Sigmoid colon (tissue), 4 donors: ENCODE measurements at regions not wholly inside any gene's neighbourhood (a gene's known extent, or its start where the extent isn't known, plus 50 kb on each side); places are given as distances from the start of the nearest gene placed in this dataset.

ENCODE experiments used
- EP300 ChIP-seq, 4 donors: sonication (generic); formaldehyde crosslinking; IDR thresholded peaks; one replicate each; pipeline ENCODE4 v1.6.1; 2017; ENCODE audit warnings: antibody characterized with exemption in 4 of 4
- POLR2A ChIP-seq, 2 donors: fragments of 450-650 bp; IDR thresholded peaks; one replicate each; pipeline ENCODE4 v1.6.1; 2016; ENCODE audit warnings: antibody characterized with exemption in 2 of 2, mild to moderate bottlenecking in 2 of 2, moderate library complexity in 2 of 2
- TF ChIP-seq, protein P1 (sequence below), 4 experiments: fragments of 450-650 bp in 3 of 4; fragments of 200-600 bp in 1 of 4; IDR thresholded peaks; one replicate each; pipeline ENCODE4 v1.5.1; 2016 to 2019; ENCODE audit warnings: antibody characterized with exemption in 4 of 4, mild to moderate bottlenecking in 3 of 4, moderate library complexity in 2 of 4

DNA sequence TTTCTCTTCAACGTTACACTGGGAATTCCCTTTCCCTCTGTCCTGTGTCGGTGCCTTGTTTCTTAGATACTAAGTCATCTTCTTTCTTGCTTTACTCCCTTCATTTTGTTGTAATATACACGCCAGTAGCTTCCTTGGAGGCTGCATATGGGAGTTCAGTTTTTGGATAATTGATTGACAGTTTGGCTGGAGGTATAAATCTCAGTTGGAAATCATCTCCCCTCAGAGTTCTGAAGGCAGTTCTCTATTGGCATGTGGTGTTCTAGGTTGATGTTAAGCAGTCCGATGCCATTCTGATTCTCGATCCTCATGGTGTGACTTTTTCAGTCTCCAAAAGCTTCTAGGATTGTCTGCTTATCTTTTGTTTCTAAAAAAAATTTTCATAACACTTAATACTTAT, 152.5 kb upstream of the GLI2 start:
- TF ChIP-seq, protein P1, sequence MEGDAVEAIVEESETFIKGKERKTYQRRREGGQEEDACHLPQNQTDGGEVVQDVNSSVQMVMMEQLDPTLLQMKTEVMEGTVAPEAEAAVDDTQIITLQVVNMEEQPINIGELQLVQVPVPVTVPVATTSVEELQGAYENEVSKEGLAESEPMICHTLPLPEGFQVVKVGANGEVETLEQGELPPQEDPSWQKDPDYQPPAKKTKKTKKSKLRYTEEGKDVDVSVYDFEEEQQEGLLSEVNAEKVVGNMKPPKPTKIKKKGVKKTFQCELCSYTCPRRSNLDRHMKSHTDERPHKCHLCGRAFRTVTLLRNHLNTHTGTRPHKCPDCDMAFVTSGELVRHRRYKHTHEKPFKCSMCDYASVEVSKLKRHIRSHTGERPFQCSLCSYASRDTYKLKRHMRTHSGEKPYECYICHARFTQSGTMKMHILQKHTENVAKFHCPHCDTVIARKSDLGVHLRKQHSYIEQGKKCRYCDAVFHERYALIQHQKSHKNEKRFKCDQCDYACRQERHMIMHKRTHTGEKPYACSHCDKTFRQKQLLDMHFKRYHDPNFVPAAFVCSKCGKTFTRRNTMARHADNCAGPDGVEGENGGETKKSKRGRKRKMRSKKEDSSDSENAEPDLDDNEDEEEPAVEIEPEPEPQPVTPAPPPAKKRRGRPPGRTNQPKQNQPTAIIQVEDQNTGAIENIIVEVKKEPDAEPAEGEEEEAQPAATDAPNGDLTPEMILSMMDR (IDR thresholded peaks at IDR 0.05), result no peak
- TF ChIP-seq EP300 (IDR thresholded peaks at IDR 0.05), result no peak
- TF ChIP-seq POLR2A (IDR thresholded peaks at IDR 0.05), result no peak
